Colonic mucosa (tissue), 4 donors: ENCODE measurements at regions not wholly inside any gene's neighbourhood (a gene's known extent, or its start where the extent isn't known, plus 50 kb on each side); places are given as distances from the start of the nearest gene placed in this dataset.

Source experiments
- DNase-seq: peaks from one replicate; pipeline ENCODE4 v3.0.0-alpha.2; 2020
- H3K27ac ChIP-seq: fragments of 200-600 bp; one replicate; pipeline ENCODE4 v1.8.0; 2021
- H3K27me3 ChIP-seq: fragments of 200-600 bp; one replicate; pipeline ENCODE4 v1.8.0; 2021
- H3K36me3 ChIP-seq: fragments of 200-600 bp; one replicate; pipeline ENCODE4 v1.8.0; 2021
- H3K4me1 ChIP-seq: fragments of 200-600 bp; one replicate; pipeline ENCODE4 v1.8.0; 2021; ENCODE audit warnings: mild to moderate bottlenecking
- H3K4me3 ChIP-seq: fragments of 200-600 bp; one replicate; pipeline ENCODE4 v1.8.0; 2021
- H3K9ac ChIP-seq, 2 donors: one replicate each; pipeline ENCODE4 v1.7.0; 2013; ENCODE audit warnings: control low read depth in 2 of 2, low read depth in 2 of 2, low read length in 2 of 2
- H3K9me3 ChIP-seq: fragments of 200-600 bp; one replicate; pipeline ENCODE4 v1.8.0; 2021
- intact Hi-C: fragments of 100-400 bp; cut with DNase I; formaldehyde crosslinking; loops from one replicate; pipeline ENCODE4 v1.14.1; 2022
- TF ChIP-seq, protein P1 (sequence below): fragments of 200-600 bp; IDR thresholded peaks from one replicate; pipeline ENCODE4 v1.8.0; 2022; ENCODE audit warnings: antibody characterized with exemption, mild to moderate bottlenecking
- donor health status: healthy.
- donor health status: DM: no; HTN: no; CAD: no.
- donor health status: DM: no; HTN: no; CAD: no.

DNA sequence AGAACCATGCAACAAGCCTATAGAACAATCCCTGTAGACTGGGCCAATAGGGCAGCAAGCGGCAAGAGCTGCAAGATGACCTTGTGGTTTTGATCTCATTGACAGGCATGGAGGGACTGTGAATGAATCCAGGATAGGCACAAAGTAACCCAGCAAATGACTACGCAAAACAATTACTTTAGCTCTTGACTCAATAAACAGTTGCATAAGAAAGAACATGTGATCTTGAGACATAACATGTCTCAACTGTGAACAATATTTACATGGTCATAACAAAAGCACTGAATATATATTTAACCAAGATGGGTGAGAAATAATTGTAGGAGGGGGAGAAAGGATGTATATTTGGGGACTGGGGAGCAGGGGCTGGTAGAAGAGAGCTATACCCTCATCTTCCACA lies 313.7 kb upstream of the CDH5 start:
- intact Hi-C loops, result no loop called here
- Histone ChIP-seq H3K9me3 (no peaks in the 10 kb centered on the region), H3K4me1 (no peaks in the 10 kb centered on the region), H3K9ac (no peak overlapping the region), H3K27me3 (no peaks in the 10 kb centered on the region), H3K4me3 (no peak overlapping the region), H3K36me3 (no peaks in the 10 kb centered on the region), H3K27ac (no peak overlapping the region)
- TF ChIP-seq, protein P1, sequence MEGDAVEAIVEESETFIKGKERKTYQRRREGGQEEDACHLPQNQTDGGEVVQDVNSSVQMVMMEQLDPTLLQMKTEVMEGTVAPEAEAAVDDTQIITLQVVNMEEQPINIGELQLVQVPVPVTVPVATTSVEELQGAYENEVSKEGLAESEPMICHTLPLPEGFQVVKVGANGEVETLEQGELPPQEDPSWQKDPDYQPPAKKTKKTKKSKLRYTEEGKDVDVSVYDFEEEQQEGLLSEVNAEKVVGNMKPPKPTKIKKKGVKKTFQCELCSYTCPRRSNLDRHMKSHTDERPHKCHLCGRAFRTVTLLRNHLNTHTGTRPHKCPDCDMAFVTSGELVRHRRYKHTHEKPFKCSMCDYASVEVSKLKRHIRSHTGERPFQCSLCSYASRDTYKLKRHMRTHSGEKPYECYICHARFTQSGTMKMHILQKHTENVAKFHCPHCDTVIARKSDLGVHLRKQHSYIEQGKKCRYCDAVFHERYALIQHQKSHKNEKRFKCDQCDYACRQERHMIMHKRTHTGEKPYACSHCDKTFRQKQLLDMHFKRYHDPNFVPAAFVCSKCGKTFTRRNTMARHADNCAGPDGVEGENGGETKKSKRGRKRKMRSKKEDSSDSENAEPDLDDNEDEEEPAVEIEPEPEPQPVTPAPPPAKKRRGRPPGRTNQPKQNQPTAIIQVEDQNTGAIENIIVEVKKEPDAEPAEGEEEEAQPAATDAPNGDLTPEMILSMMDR, result no peak
- DNase-seq, result no peak

DNA sequence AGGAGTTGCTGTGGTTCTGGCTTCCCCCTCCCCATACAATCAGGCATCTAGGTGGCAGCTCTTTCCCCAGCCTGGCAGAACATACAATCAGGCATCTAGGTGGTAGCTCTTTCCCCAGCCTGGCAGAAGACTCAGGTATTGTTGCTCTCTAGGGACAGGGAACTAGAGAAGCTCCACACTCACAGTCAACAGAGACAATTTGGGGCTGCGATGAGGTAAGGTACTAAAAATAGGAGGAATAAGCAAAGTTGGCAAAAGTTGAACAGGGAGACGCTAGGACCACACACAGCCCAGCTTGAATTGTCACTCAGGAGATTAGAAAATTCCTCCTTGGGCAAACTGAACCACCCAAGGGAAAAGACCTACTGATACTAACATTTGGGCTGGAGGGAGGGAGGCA lies 315.5 kb upstream of the CDH5 start:
- intact Hi-C loops, result no loop called here
- H3K27me3 ChIP-seq, result no peaks in the 10 kb centered on the region

DNA sequence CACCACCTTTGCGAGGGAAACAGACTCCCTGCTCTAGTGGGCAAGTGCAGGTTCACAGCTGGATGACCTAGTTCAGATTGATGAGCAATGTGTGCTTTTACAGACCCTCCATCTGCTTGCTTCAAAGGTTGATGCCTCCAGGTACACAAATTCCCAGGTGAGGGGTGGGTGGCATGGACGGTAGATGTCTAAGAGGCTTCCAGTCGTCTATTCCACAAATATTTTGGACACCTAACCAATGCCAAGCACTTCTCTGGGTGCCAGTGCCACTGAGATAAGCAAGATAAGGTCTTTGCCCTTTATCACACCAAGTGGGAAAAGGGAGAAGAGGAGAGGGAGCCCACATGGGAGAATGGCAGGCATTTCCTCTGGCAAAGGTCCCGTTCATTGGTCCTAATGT lies 316.6 kb upstream of the CDH5 start:
- H3K27me3 ChIP-seq, result no peaks in the 10 kb centered on the region
- H3K4me1 ChIP-seq, result no peaks in the 10 kb centered on the region
- DNase-seq, result no peak
- H3K27ac ChIP-seq, result no peak overlapping the region
- H3K9ac ChIP-seq, result no peak overlapping the region
- TF ChIP-seq, protein P1, result no peak
- intact Hi-C loops, result no loop called here
- H3K9me3 ChIP-seq, result no peaks in the 10 kb centered on the region
- no peaks in the 10 kb centered on the region for H3K36me3 ChIP-seq
- no peak overlapping the region for H3K4me3 ChIP-seq

More for the DNA sequence above, 315.5 kb upstream of the CDH5 start:
- H3K4me3 ChIP-seq, result no peak overlapping the region
- H3K4me1 ChIP-seq, result no peaks in the 10 kb centered on the region
- no peaks in the 10 kb centered on the region for H3K36me3 ChIP-seq
- H3K27ac ChIP-seq, result no peak overlapping the region
- H3K9me3 ChIP-seq, result no peaks in the 10 kb centered on the region
- TF ChIP-seq, protein P1, result no peak
- H3K9ac ChIP-seq, result no peak overlapping the region
- no peak for DNase-seq

DNA sequence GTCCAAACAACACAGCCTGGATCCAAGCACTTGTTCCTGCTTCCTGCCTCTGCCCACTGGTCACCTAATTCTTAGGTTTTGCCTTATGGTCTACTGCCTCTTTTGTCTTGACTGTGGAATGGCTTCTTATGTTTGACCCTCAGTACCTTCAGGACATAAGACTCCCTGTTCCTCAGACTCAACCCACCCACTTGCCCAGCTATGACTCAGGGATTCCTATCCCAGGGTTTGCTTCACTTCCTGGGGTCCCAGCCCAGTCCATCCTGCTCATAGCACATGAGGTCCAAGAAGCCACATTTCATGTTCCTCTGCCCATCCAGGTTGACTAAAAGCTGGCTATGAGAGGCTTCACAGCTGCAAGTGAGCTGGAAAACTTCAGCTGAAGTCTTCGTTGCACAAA lies 320.9 kb upstream of the CDH5 start:
- Histone ChIP-seq H3K27me3 (no peaks in the 10 kb centered on the region), H3K4me1 (no peaks in the 10 kb centered on the region), H3K36me3 (no peaks in the 10 kb centered on the region), H3K4me3 (no peak overlapping the region), H3K27ac (no peak overlapping the region), H3K9me3 (no peaks in the 10 kb centered on the region), H3K9ac (no peak overlapping the region)
- TF ChIP-seq, protein P1, result no peak
- intact Hi-C loops, result no loop called here
- no peak for DNase-seq

- no peak for DNase-seq
- no peaks in the 10 kb centered on the region for H3K27me3 ChIP-seq
- H3K9me3 ChIP-seq, result no peaks in the 10 kb centered on the region
- intact Hi-C loops, result no loop called here
- H3K4me1 ChIP-seq, result no peaks in the 10 kb centered on the region
- no peak overlapping the region for H3K4me3 ChIP-seq
- H3K9ac ChIP-seq, result no peak overlapping the region
- TF ChIP-seq, protein P1, result no peak
- no peaks in the 10 kb centered on the region for H3K36me3 ChIP-seq
- no peak overlapping the region for H3K27ac ChIP-seq
Observed at GRCh38 chr16:66044556-66044955, 321.9 kb upstream of the CDH5 start.

- intact Hi-C loops, result no loop called here
- Histone ChIP-seq H3K27me3 (no peaks in the 10 kb centered on the region), H3K4me1 (no peaks in the 10 kb centered on the region), H3K9me3 (no peaks in the 10 kb centered on the region), H3K36me3 (no peaks in the 10 kb centered on the region), H3K4me3 (no peak overlapping the region), H3K27ac (no peak overlapping the region), H3K9ac (no peak overlapping the region)
- DNase-seq, result no peak
- TF ChIP-seq, protein P1, result no peak
Observed at GRCh38 chr16:66044089-66044488, 322.4 kb upstream of the CDH5 start.
